ENCODE measurements at regions not wholly inside any gene's neighbourhood (a gene's known extent, or its start where the extent isn't known, plus 50 kb on each side); places are given as distances from the start of the nearest gene placed in this dataset.

DNA sequence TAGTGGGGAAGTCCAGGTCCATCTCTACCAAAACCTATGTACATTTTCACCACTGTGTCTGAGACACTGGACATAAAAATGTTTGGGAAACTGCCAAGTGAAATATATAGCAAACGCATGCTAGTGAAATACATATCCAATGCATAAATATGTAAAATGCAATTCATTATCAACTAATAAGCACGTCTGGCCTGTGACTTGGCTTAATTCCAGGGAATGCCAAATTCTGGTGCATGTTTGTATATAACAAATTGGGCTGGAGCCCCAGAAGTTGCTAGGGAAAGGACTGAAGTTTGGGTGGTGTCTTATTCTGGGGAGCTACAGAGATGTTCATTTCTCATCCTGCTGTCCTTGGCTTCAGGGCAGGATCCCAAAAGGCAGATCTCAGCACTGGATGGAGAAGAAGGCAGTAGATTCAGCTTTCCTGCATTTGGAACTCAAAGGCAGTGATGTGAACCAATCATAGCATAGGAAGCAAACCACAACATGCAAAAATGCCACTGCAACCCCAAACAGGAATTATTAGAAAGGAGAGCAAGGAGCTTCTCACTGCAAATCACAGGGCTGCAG, 184.3 kb downstream of the HS3ST3A1 start (continued):
- TF ChIP-seq EZH2 (IDR thresholded peaks at IDR 0.05; ENCODE audit: low read depth, low read length, severe bottlenecking) (no peak), GTF2F1 (IDR thresholded peaks at IDR 0.05; ENCODE audit: borderline replicate concordance, low read depth, low read length) (no peak), CBX5 (IDR thresholded peaks at IDR 0.05; ENCODE audit: low read depth, low read length) (no peak), USF2 (IDR thresholded peaks at IDR 0.05; ENCODE audit: low read length) (no peak)
